Astrocyte (in vitro differentiated cells and primary cell): ENCODE measurements at regions not wholly inside any gene's neighbourhood (a gene's known extent, or its start where the extent isn't known, plus 50 kb on each side); places are given as distances from the start of the nearest gene placed in this dataset.

ENCODE experiments used
- DNase-seq: peaks from one replicate; pipeline ENCODE4 v3.0.0-alpha.2; 2010; ENCODE audit warnings: low read depth
- FAIRE-seq: peaks from 2 replicates; lab custom pipeline; 2011; peaks lifted over from hg19 to GRCh38; lab: Jason Lieb, UNC
- H2AFZ ChIP-seq: 2 replicates; pipeline ENCODE4 v1.6.0; 2012; ENCODE audit warnings: low read depth, low read length, inconsistent platforms
- H3K27ac ChIP-seq: 2 replicates; pipeline ENCODE4 v1.5.1; 2011; ENCODE audit warnings: low read depth, low read length, inconsistent platforms
- H3K27me3 ChIP-seq: 2 replicates; pipeline ENCODE4 v1.6.0; 2011; ENCODE audit warnings: low read length, inconsistent platforms; ENCODE audit not compliant: insufficient read depth
- H3K36me3 ChIP-seq: 2 replicates; pipeline ENCODE4 v1.5.1; 2011; ENCODE audit warnings: low read length, inconsistent platforms; ENCODE audit not compliant: insufficient read depth
- H3K4me1 ChIP-seq: 2 replicates; pipeline ENCODE4 v1.5.1; 2011; ENCODE audit warnings: low read length, inconsistent platforms; ENCODE audit not compliant: insufficient read depth
- H3K4me2 ChIP-seq: 2 replicates; pipeline ENCODE4 v1.6.0; 2012; ENCODE audit warnings: low read length, inconsistent platforms
- H3K4me3 ChIP-seq: 2 replicates; pipeline ENCODE4 v1.5.1; 2011; ENCODE audit warnings: low read depth, mild to moderate bottlenecking, low read length, inconsistent platforms; ENCODE audit not compliant: insufficient read depth
- H3K79me2 ChIP-seq: 2 replicates; pipeline ENCODE4 v1.6.0; 2012; ENCODE audit warnings: mild to moderate bottlenecking, low read length, inconsistent platforms; ENCODE audit not compliant: insufficient read depth
- H3K9ac ChIP-seq: 2 replicates; pipeline ENCODE4 v1.6.0; 2012; ENCODE audit warnings: mild to moderate bottlenecking, low read length, inconsistent platforms
- H3K9me3 ChIP-seq: 2 replicates; pipeline ENCODE4 v1.5.1; 2012; ENCODE audit warnings: low read depth, mild to moderate bottlenecking, low read length, inconsistent platforms; ENCODE audit not compliant: insufficient read depth
- H4K20me1 ChIP-seq: 2 replicates; pipeline ENCODE4 v1.6.0; 2012; ENCODE audit warnings: low read length, inconsistent platforms; ENCODE audit not compliant: insufficient read depth
- H3K27ac Mint-ChIP-seq: one replicate; pipeline ENCODE4 v1.8.0; 2021; ENCODE audit warnings: mild to moderate bottlenecking, mixed read lengths; ENCODE audit not compliant: unreplicated experiment
- H3K27me3 Mint-ChIP-seq: one replicate; pipeline ENCODE4 v1.8.0; 2021; ENCODE audit warnings: low read depth, mixed read lengths; ENCODE audit not compliant: unreplicated experiment
- H3K36me3 Mint-ChIP-seq: one replicate; pipeline ENCODE4 v1.8.0; 2021; ENCODE audit warnings: low read depth, mixed read lengths; ENCODE audit not compliant: unreplicated experiment
- H3K4me1 Mint-ChIP-seq: one replicate; pipeline ENCODE4 v1.8.0; 2021; ENCODE audit warnings: low read depth, mixed read lengths; ENCODE audit not compliant: unreplicated experiment
- H3K4me3 Mint-ChIP-seq: one replicate; pipeline ENCODE4 v1.8.0; 2021; ENCODE audit warnings: mild to moderate bottlenecking, moderate library complexity, mixed read lengths; ENCODE audit not compliant: unreplicated experiment
- H3K9me3 Mint-ChIP-seq: one replicate; pipeline ENCODE4 v1.8.0; 2021; ENCODE audit warnings: mild to moderate bottlenecking, mixed read lengths; ENCODE audit not compliant: unreplicated experiment
- CTCF ChIP-seq: IDR thresholded peaks from 2 replicates; pipeline ENCODE4 v1.5.1; 2011; ENCODE audit warnings: low read depth, mild to moderate bottlenecking, inconsistent platforms, low read length, moderate library complexity; ENCODE audit not compliant: insufficient read depth
- EZH2 ChIP-seq: IDR thresholded peaks from 2 replicates; pipeline ENCODE4 v1.6.1; 2012; ENCODE audit warnings: mild to moderate bottlenecking, low read length, inconsistent platforms; ENCODE audit not compliant: insufficient read depth

- DNase-seq: peak; percentile 73
- Mint-ChIP-seq H3K4me1 (peaks cover 9% of the 10 kb centered on the region), H3K36me3 (no peaks in the 10 kb centered on the region), H3K27ac (no peak overlapping the region), H3K9me3 (peaks cover 5% of the 10 kb centered on the region), H3K27me3 (no peaks in the 10 kb centered on the region), H3K4me3 (no peak overlapping the region)
- H3K27me3 ChIP-seq: no peaks in the 10 kb centered on the region
- H4K20me1 ChIP-seq: no peaks in the 10 kb centered on the region
- FAIRE-seq: no peak
- H3K79me2 ChIP-seq: no peaks in the 10 kb centered on the region
- no peaks in the 10 kb centered on the region for H3K36me3 ChIP-seq
- no peak overlapping the region for H2AFZ ChIP-seq
- H3K27ac ChIP-seq: no peak overlapping the region
- H3K4me1 ChIP-seq: peaks cover 18% of the 10 kb centered on the region
- no peak overlapping the region for H3K4me2 ChIP-seq
- no peak overlapping the region for H3K4me3 ChIP-seq
- no peak for TF ChIP-seq EZH2
- no peak for TF ChIP-seq CTCF
- H3K9me3 ChIP-seq: no peaks in the 10 kb centered on the region
- no peak overlapping the region for H3K9ac ChIP-seq
These were observed 215.8 kb upstream of the DIO2 start for GRCh38 chr14:80427101-80427500.

GRCh38 chr14:80426683-80427082 is 215.4 kb upstream of the DIO2 start:
- Mint-ChIP-seq H3K27me3 (no peaks in the 10 kb centered on the region), H3K4me3 (no peak overlapping the region), H3K27ac (no peak overlapping the region), H3K9me3 (peaks cover 4% of the 10 kb centered on the region), H3K36me3 (no peaks in the 10 kb centered on the region), H3K4me1 (peaks cover 9% of the 10 kb centered on the region)
- Histone ChIP-seq H3K36me3 (no peaks in the 10 kb centered on the region), H3K4me3 (no peak overlapping the region), H3K79me2 (no peaks in the 10 kb centered on the region), H3K4me2 (no peak overlapping the region), H3K9me3 (no peaks in the 10 kb centered on the region), H3K27ac (peak overlapping the region; percentile 76), H4K20me1 (no peaks in the 10 kb centered on the region), H3K9ac (no peak overlapping the region), H3K27me3 (no peaks in the 10 kb centered on the region), H2AFZ (no peak overlapping the region), H3K4me1 (peaks cover 18% of the 10 kb centered on the region)
- FAIRE-seq (no peak), DNase-seq (peak; percentile 47)
- no peak for TF ChIP-seq CTCF
- TF ChIP-seq EZH2: no peak

- no peak overlapping the region for H3K4me3 ChIP-seq
- FAIRE-seq: peak; percentile 98
- Mint-ChIP-seq H3K27ac (peak overlapping the region; percentile 50), H3K4me1 (peaks cover 9% of the 10 kb centered on the region), H3K36me3 (no peaks in the 10 kb centered on the region), H3K27me3 (no peaks in the 10 kb centered on the region), H3K9me3 (no peaks in the 10 kb centered on the region), H3K4me3 (no peak overlapping the region)
- H3K79me2 ChIP-seq: no peaks in the 10 kb centered on the region
- peak; percentile 100 for DNase-seq
- peak overlapping the region; percentile 40 for H3K4me2 ChIP-seq
- no peaks in the 10 kb centered on the region for H3K36me3 ChIP-seq
- TF ChIP-seq CTCF (no peak), EZH2 (no peak)
- H4K20me1 ChIP-seq: no peaks in the 10 kb centered on the region
- no peak overlapping the region for H2AFZ ChIP-seq
- H3K27ac ChIP-seq: peak overlapping the region; percentile 84
- H3K4me1 ChIP-seq: peaks cover 18% of the 10 kb centered on the region
- no peaks in the 10 kb centered on the region for H3K9me3 ChIP-seq
- peak overlapping the region; percentile 12 for H3K9ac ChIP-seq
- no peaks in the 10 kb centered on the region for H3K27me3 ChIP-seq
These were observed 214.4 kb upstream of the DIO2 start for GRCh38 chr14:80425686-80426085.
